HFFc6 (cell line): ENCODE measurements at regions not wholly inside any gene's neighbourhood (a gene's known extent, or its start where the extent isn't known, plus 50 kb on each side); places are given as distances from the start of the nearest gene placed in this dataset.

Source experiments
- DNase-seq: peaks from one replicate; pipeline ENCODE4 v3.0.0-alpha.2; 2018
- H3K27ac Mint-ChIP-seq: 2 replicates; pipeline ENCODE4 v1.8.0; 2020; ENCODE audit warnings: mild to moderate bottlenecking, mixed read lengths
- H3K27me3 Mint-ChIP-seq: 2 replicates; pipeline ENCODE4 v1.8.0; 2021; ENCODE audit warnings: mild to moderate bottlenecking, moderate library complexity, mixed read lengths; ENCODE audit not compliant: insufficient read depth
- H3K36me3 Mint-ChIP-seq: 2 replicates; pipeline ENCODE4 v1.8.0; 2021; ENCODE audit warnings: low read depth, mixed read lengths
- H3K4me1 Mint-ChIP-seq: 2 replicates; pipeline ENCODE4 v1.8.0; 2020; ENCODE audit warnings: low read depth, mixed read lengths
- H3K4me3 Mint-ChIP-seq: 2 replicates; pipeline ENCODE4 v1.8.0; 2020; ENCODE audit warnings: mild to moderate bottlenecking, moderate library complexity, mixed read lengths
- H3K9me3 Mint-ChIP-seq: 2 replicates; pipeline ENCODE4 v1.8.0; 2020; ENCODE audit warnings: mild to moderate bottlenecking, mixed read lengths
- CTCF ChIP-seq: fragments of 200-600 bp; sonication (generic); IDR thresholded peaks from 2 replicates; pipeline ENCODE4 v1.5.0; 2021; ENCODE audit warnings: antibody characterized with exemption, mild to moderate bottlenecking

GRCh38 chr2:140033638-140034037 is 1253.4 kb upstream of the NXPH2 start:
- peaks cover 4% of the 10 kb centered on the region; the same call in 1 of the 2 replicates for H3K36me3 Mint-ChIP-seq
- no peak for DNase-seq
- no peaks in the 10 kb centered on the region for H3K4me1 Mint-ChIP-seq
- no peak overlapping the region for H3K4me3 Mint-ChIP-seq
- peaks cover 44% of the 10 kb centered on the region for H3K9me3 Mint-ChIP-seq
- no peak overlapping the region for H3K27ac Mint-ChIP-seq
- no peak for TF ChIP-seq CTCF
- H3K27me3 Mint-ChIP-seq, result no peaks in the 10 kb centered on the region

- H3K27ac Mint-ChIP-seq, result no peak overlapping the region
- no peaks in the 10 kb centered on the region for H3K4me1 Mint-ChIP-seq
- peaks cover 4% of the 10 kb centered on the region; the same call in 1 of the 2 replicates for H3K36me3 Mint-ChIP-seq
- no peak overlapping the region for H3K4me3 Mint-ChIP-seq
- no peak for TF ChIP-seq CTCF
- H3K27me3 Mint-ChIP-seq, result no peaks in the 10 kb centered on the region
- DNase-seq, result no peak
- peaks cover 21% of the 10 kb centered on the region for H3K9me3 Mint-ChIP-seq
Observed at GRCh38 chr2:140027966-140028365, 1247.8 kb upstream of the NXPH2 start.

GRCh38 chr2:140027320-140027719 is 1247.1 kb upstream of the NXPH2 start:
- H3K27me3 Mint-ChIP-seq, result no peaks in the 10 kb centered on the region
- no peak for TF ChIP-seq CTCF
- H3K27ac Mint-ChIP-seq, result no peak overlapping the region
- no peak for DNase-seq
- H3K4me3 Mint-ChIP-seq, result no peak overlapping the region
- peaks cover 4% of the 10 kb centered on the region; the same call in 1 of the 2 replicates for H3K36me3 Mint-ChIP-seq
- H3K9me3 Mint-ChIP-seq, result peaks cover 23% of the 10 kb centered on the region
- H3K4me1 Mint-ChIP-seq, result no peaks in the 10 kb centered on the region

- Mint-ChIP-seq H3K36me3 (peaks cover 4% of the 10 kb centered on the region; the same call in 1 of the 2 replicates), H3K9me3 (peaks cover 20% of the 10 kb centered on the region), H3K27me3 (no peaks in the 10 kb centered on the region), H3K4me3 (no peak overlapping the region), H3K4me1 (no peaks in the 10 kb centered on the region), H3K27ac (no peak overlapping the region)
- DNase-seq, result no peak
- no peak for TF ChIP-seq CTCF
Observed at GRCh38 chr2:140023291-140023690, 1243.1 kb upstream of the NXPH2 start.

- no peak for TF ChIP-seq CTCF
- Mint-ChIP-seq H3K27ac (no peak overlapping the region), H3K4me3 (no peak overlapping the region), H3K27me3 (no peaks in the 10 kb centered on the region), H3K4me1 (no peaks in the 10 kb centered on the region), H3K36me3 (peaks cover 4% of the 10 kb centered on the region; the same call in 1 of the 2 replicates), H3K9me3 (peaks cover 35% of the 10 kb centered on the region)
- no peak for DNase-seq
Observed at GRCh38 chr2:140018541-140018940, 1238.4 kb upstream of the NXPH2 start.

GRCh38 chr2:140014204-140014546 is 1234.0 kb upstream of the NXPH2 start:
- no peaks in the 10 kb centered on the region for H3K4me1 Mint-ChIP-seq
- peaks cover 52% of the 10 kb centered on the region for H3K9me3 Mint-ChIP-seq
- no peak overlapping the region for H3K27ac Mint-ChIP-seq
- H3K27me3 Mint-ChIP-seq, result no peaks in the 10 kb centered on the region
- no peak for DNase-seq
- H3K36me3 Mint-ChIP-seq, result peaks cover 3% of the 10 kb centered on the region; the same call in 1 of the 2 replicates
- no peak for TF ChIP-seq CTCF
- H3K4me3 Mint-ChIP-seq, result no peak overlapping the region
